Naive thymus-derived CD4-positive, alpha-beta T cell (primary cell): ENCODE measurements at regions not wholly inside any gene's neighbourhood (a gene's known extent, or its start where the extent isn't known, plus 50 kb on each side); places are given as distances from the start of the nearest gene placed in this dataset.

Experiments
- ATAC-seq: fragments of 150-1000 bp; cut with Tn5 transposase; 2 replicates; pipeline ENCODE4 v1.10.0; 2021; ENCODE audit warnings: mild to moderate bottlenecking, moderate library complexity
- CTCF ChIA-PET: fragments of 350-600 bp; sonication (Branson Sonifier 250); formaldehyde crosslinking; loops from one replicate; lab custom pipeline; 2021; ENCODE audit warnings: antibody characterized with exemption; lab: Charles Lee
- POLR2A ChIA-PET: fragments of 350-600 bp; sonication (Branson Sonifier 250); formaldehyde crosslinking; loops from one replicate; lab custom pipeline; 2021; ENCODE audit warnings: antibody characterized with exemption, inconsistent platforms; lab: Charles Lee
- DNase-seq, 9 donors: peaks; one replicate each; pipeline versions ENCODE4 v3.0.0 to v3.0.0-alpha.2; 2020 to 2022; ENCODE audit warnings: mixed read lengths in 1 of 9
- H3K27ac ChIP-seq: one replicate; pipeline ENCODE4 v1.7.0; 2013; ENCODE audit warnings: mild to moderate bottlenecking, low read depth, low read length, moderate library complexity
- H3K27me3 ChIP-seq, 2 donors: one replicate each; pipeline ENCODE4 v1.7.0; 2013; ENCODE audit warnings: low read length in 2 of 2, mild to moderate bottlenecking in 2 of 2, moderate library complexity in 2 of 2; ENCODE audit not compliant: control insufficient read depth in 2 of 2, insufficient read depth in 2 of 2
- H3K36me3 ChIP-seq, 3 experiments: 1 replicate in 2 of 3; 2 replicates in 1 of 3; pipeline ENCODE4 v1.7.0; 2013; ENCODE audit warnings: low read length in 3 of 3, mild to moderate bottlenecking in 3 of 3, moderate library complexity in 1 of 3; ENCODE audit not compliant: insufficient read depth in 3 of 3, control insufficient read depth in 2 of 3
- H3K4me1 ChIP-seq, 2 donors: one replicate each; pipeline ENCODE4 v1.7.0; 2013; ENCODE audit warnings: low read length in 2 of 2, mild to moderate bottlenecking in 2 of 2, moderate library complexity in 1 of 2; ENCODE audit not compliant: control insufficient read depth in 2 of 2, insufficient read depth in 2 of 2
- H3K4me3 ChIP-seq: 2 replicates; pipeline ENCODE4 v1.7.0; 2013; ENCODE audit warnings: mild to moderate bottlenecking, low read length
- H3K9me3 ChIP-seq, 3 experiments: 1 replicate in 2 of 3; 2 replicates in 1 of 3; pipeline ENCODE4 v1.7.0; 2013; ENCODE audit warnings: low read length in 3 of 3; ENCODE audit not compliant: control insufficient read depth in 2 of 3
- H3K27ac Mint-ChIP-seq, 9 donors: one replicate each; pipeline ENCODE4 v1.8.0; 2020 to 2022; ENCODE audit warnings: mixed read lengths in 9 of 9, mild to moderate bottlenecking in 8 of 9, moderate library complexity in 5 of 9, inconsistent platforms in 2 of 9
- H3K27me3 Mint-ChIP-seq, 5 donors: one replicate each; pipeline ENCODE4 v1.8.0; 2021 to 2022; ENCODE audit warnings: mixed read lengths in 5 of 5, mild to moderate bottlenecking in 1 of 5
- H3K36me3 Mint-ChIP-seq, 5 donors: one replicate each; pipeline ENCODE4 v1.8.0; 2020 to 2022; ENCODE audit warnings: mixed read lengths in 5 of 5, mild to moderate bottlenecking in 3 of 5, inconsistent platforms in 1 of 5
- H3K4me1 Mint-ChIP-seq, 7 donors: one replicate each; pipeline ENCODE4 v1.8.0; 2020 to 2022; ENCODE audit warnings: mixed read lengths in 7 of 7, mild to moderate bottlenecking in 3 of 7, inconsistent platforms in 1 of 7
- H3K4me3 Mint-ChIP-seq, 10 donors: one replicate each; pipeline ENCODE4 v1.8.0; 2020 to 2022; ENCODE audit warnings: mild to moderate bottlenecking in 10 of 10, mixed read lengths in 10 of 10, moderate library complexity in 6 of 10, inconsistent platforms in 2 of 10
- H3K9me3 Mint-ChIP-seq, 11 donors: one replicate each; pipeline ENCODE4 v1.8.0; 2020 to 2022; ENCODE audit warnings: mixed read lengths in 11 of 11, mild to moderate bottlenecking in 4 of 11, inconsistent platforms in 1 of 11, moderate library complexity in 1 of 11
- intact Hi-C, 2 donors: fragments of 100-400 bp; cut with micrococcal nuclease; formaldehyde crosslinking; loops; one replicate each; pipeline ENCODE4 v1.15.1; 2023

- DNase-seq: no peak
- intact Hi-C loops: no loop called here
- H3K4me3 Mint-ChIP-seq: no peak overlapping the region
- no peak overlapping the region for H3K27ac Mint-ChIP-seq
- no peaks in the 10 kb centered on the region for H3K36me3 ChIP-seq
- H3K4me3 ChIP-seq: no peak overlapping the region
- H3K27ac ChIP-seq: no peak overlapping the region
- no peak for ATAC-seq
- H3K4me1 ChIP-seq: no peaks in the 10 kb centered on the region
- POLR2A ChIA-PET: no interaction called here
- H3K27me3 Mint-ChIP-seq: peaks cover 18 to 32% (median 24%) of the 10 kb centered on the region in 5 donors
- no peaks in the 10 kb centered on the region for H3K36me3 Mint-ChIP-seq
- CTCF ChIA-PET: no interaction called here
- H3K27me3 ChIP-seq: no peaks in the 10 kb centered on the region
- no peaks in the 10 kb centered on the region for H3K9me3 ChIP-seq
- H3K4me1 Mint-ChIP-seq: peaks cover 0 to 2% (median 0%) of the 10 kb centered on the region in 7 donors
- no peaks in the 10 kb centered on the region for H3K9me3 Mint-ChIP-seq
Observed at GRCh38 chr18:61609131-61609530, 275.9 kb downstream of the CDH20 start.

DNA sequence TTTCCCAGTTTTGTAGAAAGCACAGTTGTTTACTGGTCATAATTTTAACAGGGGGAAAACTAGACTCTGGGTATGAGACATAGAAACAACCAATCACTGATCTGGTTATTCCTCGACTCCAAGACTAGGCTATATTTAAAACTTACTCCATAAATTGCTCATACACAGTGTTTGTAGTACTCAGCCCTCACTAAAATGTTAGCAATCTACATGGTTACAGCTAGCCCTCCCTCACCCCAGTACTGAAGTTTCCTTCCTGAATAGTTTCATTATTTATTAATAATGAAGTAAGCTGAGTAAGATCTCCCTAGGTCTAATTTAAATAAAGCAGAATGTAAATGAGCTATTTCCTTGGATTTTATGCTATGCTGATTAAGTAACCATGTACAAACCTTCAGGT lies 275.1 kb downstream of the CDH20 start:
- no peaks in the 10 kb centered on the region for H3K36me3 Mint-ChIP-seq
- H3K27me3 ChIP-seq: no peaks in the 10 kb centered on the region
- no peak overlapping the region for H3K4me3 Mint-ChIP-seq
- DNase-seq (no peak), ATAC-seq (no peak)
- ChIA-PET POLR2A (no interaction called here), CTCF (no interaction called here)
- H3K4me3 ChIP-seq: no peak overlapping the region
- H3K27ac Mint-ChIP-seq: no peak overlapping the region
- no peak overlapping the region for H3K27ac ChIP-seq
- peaks cover 0 to under 1% (median 0%) of the 10 kb centered on the region in 11 donors for H3K9me3 Mint-ChIP-seq
- no peaks in the 10 kb centered on the region for H3K36me3 ChIP-seq
- no peaks in the 10 kb centered on the region for H3K9me3 ChIP-seq
- H3K4me1 Mint-ChIP-seq: peaks cover 0 to 2% (median 0%) of the 10 kb centered on the region in 7 donors
- H3K27me3 Mint-ChIP-seq: peaks cover 27 to 40% (median 32%) of the 10 kb centered on the region in 5 donors
- intact Hi-C loops: no loop called here
- H3K4me1 ChIP-seq: no peaks in the 10 kb centered on the region

DNA sequence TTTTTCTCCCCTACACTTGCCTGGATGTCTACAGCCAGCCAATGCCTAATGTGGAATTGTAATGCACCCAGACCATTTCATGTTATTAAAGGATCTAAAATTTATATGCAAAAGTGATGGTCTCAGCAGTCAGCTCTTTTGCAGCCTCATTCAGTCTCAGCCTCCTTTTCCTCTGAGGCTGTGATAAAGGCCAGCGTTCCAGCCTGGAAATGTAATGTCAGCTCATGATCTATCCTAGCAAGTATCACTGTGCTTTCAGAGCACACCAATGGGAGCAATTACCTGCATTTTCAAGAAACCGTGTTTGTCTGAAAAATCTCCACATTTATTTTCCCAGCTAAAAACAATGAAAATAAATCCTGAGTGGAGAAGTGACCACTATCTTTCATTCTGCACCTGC lies 274.6 kb downstream of the CDH20 start:
- H3K9me3 Mint-ChIP-seq: peaks cover 0 to 2% (median 0%) of the 10 kb centered on the region in 11 donors
- Histone ChIP-seq H3K9me3 (no peaks in the 10 kb centered on the region), H3K36me3 (no peaks in the 10 kb centered on the region), H3K4me1 (no peaks in the 10 kb centered on the region), H3K27me3 (peaks cover 0 to 3% of the 10 kb centered on the region in 2 donors), H3K4me3 (no peak overlapping the region), H3K27ac (no peak overlapping the region)
- CTCF ChIA-PET: no interaction called here
- no peak for DNase-seq
- ATAC-seq: no peak
- POLR2A ChIA-PET: no interaction called here
- H3K4me3 Mint-ChIP-seq: no peak overlapping the region
- no peaks in the 10 kb centered on the region for H3K36me3 Mint-ChIP-seq
- peaks cover 0 to 2% (median 0%) of the 10 kb centered on the region in 7 donors for H3K4me1 Mint-ChIP-seq
- H3K27ac Mint-ChIP-seq: no peak overlapping the region
- H3K27me3 Mint-ChIP-seq: peaks cover 28 to 44% (median 37%) of the 10 kb centered on the region in 5 donors
- intact Hi-C loops: no loop called here

DNA sequence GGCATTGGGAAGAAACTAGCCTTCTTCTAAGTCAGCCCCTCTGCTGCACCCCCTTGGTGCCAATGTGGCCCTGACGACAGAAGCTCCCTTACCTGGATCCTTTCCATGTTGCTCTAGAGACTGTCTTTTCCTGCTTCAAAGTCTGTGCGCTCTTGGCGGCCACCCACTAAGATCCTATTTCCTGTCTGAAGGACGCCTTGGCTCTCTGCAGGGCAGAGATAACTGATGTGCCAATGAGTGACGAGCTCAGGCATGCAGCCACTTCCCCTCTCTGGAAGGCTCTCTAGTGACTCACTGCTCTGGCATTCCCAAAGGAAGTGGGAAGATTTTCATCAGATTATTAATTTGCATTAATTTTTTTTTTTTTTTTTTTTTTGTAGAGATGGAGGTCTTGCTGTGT lies 273.5 kb downstream of the CDH20 start:
- Histone ChIP-seq H3K36me3 (no peaks in the 10 kb centered on the region), H3K27me3 (peaks cover 0 to 4% of the 10 kb centered on the region in 2 donors), H3K4me1 (no peaks in the 10 kb centered on the region), H3K9me3 (no peaks in the 10 kb centered on the region), H3K27ac (no peak overlapping the region), H3K4me3 (no peak overlapping the region)
- intact Hi-C loops: no loop called here
- ChIA-PET POLR2A (no interaction called here), CTCF (no interaction called here)
- H3K27ac Mint-ChIP-seq: no peak overlapping the region
- ATAC-seq (no peak), DNase-seq (no peak)
- H3K9me3 Mint-ChIP-seq: peaks cover 0 to 2% (median 0%) of the 10 kb centered on the region in 11 donors
- H3K4me1 Mint-ChIP-seq: peaks cover 0 to 2% (median 0%) of the 10 kb centered on the region in 7 donors
- H3K4me3 Mint-ChIP-seq: no peak overlapping the region
- H3K27me3 Mint-ChIP-seq: peaks cover 27 to 52% (median 44%) of the 10 kb centered on the region in 5 donors
- no peaks in the 10 kb centered on the region for H3K36me3 Mint-ChIP-seq

DNA sequence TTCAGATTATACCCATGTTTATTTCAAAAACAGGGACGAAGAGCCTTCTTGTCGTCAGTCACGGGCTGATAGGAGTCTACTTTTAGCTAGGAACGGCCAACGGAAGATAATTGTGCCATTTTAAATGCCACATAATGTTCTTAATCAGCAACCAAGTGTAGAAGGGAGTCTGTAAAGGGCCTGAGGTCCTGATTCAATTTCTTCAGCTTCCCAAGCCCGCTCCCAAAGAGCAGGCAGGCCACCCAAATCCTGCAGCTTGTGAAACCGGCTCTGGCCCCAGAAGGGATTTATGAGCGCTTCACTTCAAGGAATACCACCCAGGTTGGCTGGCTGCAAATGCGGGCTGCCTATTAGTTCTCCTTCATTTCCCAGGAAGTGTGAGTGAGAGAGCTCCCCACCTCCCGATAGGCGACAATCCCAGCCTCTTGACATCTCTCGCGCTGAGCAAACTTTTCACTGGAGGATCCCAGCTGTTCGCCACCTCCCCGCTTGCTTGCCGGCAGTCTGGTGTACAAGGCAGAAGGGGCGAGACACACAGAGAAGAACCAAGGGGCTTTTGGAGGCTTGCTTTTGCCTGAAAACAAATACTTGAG lies 272.9 kb downstream of the CDH20 start:
- ATAC-seq (no peak), DNase-seq (no peak)
- no peak overlapping the region for H3K4me3 Mint-ChIP-seq
- H3K27me3 ChIP-seq: peaks cover 0 to 4% of the 10 kb centered on the region in 2 donors
- H3K4me1 Mint-ChIP-seq: peaks cover 0 to 2% (median 0%) of the 10 kb centered on the region in 7 donors
- intact Hi-C loops: no loop called here
- no peak overlapping the region for H3K4me3 ChIP-seq
- H3K36me3 ChIP-seq: no peaks in the 10 kb centered on the region
- no peak overlapping the region for H3K27ac ChIP-seq
- ChIA-PET CTCF (no interaction called here), POLR2A (no interaction called here)
- H3K27ac Mint-ChIP-seq: no peak overlapping the region
- no peaks in the 10 kb centered on the region for H3K4me1 ChIP-seq
- peaks cover 27 to 48% (median 42%) of the 10 kb centered on the region in 5 donors for H3K27me3 Mint-ChIP-seq
- H3K9me3 Mint-ChIP-seq: peaks cover 0 to 2% (median 0%) of the 10 kb centered on the region in 11 donors
- H3K9me3 ChIP-seq: no peaks in the 10 kb centered on the region
- no peaks in the 10 kb centered on the region for H3K36me3 Mint-ChIP-seq

- Histone ChIP-seq H3K27ac (no peak overlapping the region), H3K4me1 (no peaks in the 10 kb centered on the region), H3K9me3 (no peaks in the 10 kb centered on the region), H3K4me3 (no peak overlapping the region), H3K27me3 (peaks cover 0 to 4% of the 10 kb centered on the region in 2 donors), H3K36me3 (no peaks in the 10 kb centered on the region)
- Mint-ChIP-seq H3K27ac (no peak overlapping the region), H3K27me3 (peaks cover 27 to 53% (median 44%) of the 10 kb centered on the region in 5 donors), H3K4me1 (peaks cover 0 to 2% (median 0%) of the 10 kb centered on the region in 7 donors), H3K36me3 (no peaks in the 10 kb centered on the region), H3K9me3 (peaks cover 0 to 2% (median 0%) of the 10 kb centered on the region in 11 donors), H3K4me3 (no peak overlapping the region)
- ATAC-seq (no peak), DNase-seq (no peak)
- intact Hi-C loops: no loop called here
- CTCF ChIA-PET: no interaction called here
- POLR2A ChIA-PET: no interaction called here
Observed at GRCh38 chr18:61605376-61606067, 272.3 kb downstream of the CDH20 start.
